ENCODE measurements at regions not wholly inside any gene's neighbourhood (a gene's known extent, or its start where the extent isn't known, plus 50 kb on each side); places are given as distances from the start of the nearest gene placed in this dataset.

GRCh38 chr9:88251903-88252302, 113.6 kb upstream of the SPATA31C2 start:
- TF ChIP-seq CTCF (IDR thresholded peaks at IDR 0.05; ENCODE audit: low read length, missing control alignments) = no peak
- H3K4me3 ChIP-seq (replicated peaks; ENCODE audit: low read depth, low read length) = no peak overlapping the region

GRCh38 chr9:88243736-88244135, 105.5 kb upstream of the SPATA31C2 start:
- DNase-seq (ENCODE audit: low read depth) = no peak
- no peak overlapping the region for H3K4me3 ChIP-seq (replicated peaks; ENCODE audit: low read depth, low read length)
- TF ChIP-seq CTCF (IDR thresholded peaks at IDR 0.05; ENCODE audit: low read length, missing control alignments) = no peak

More at GRCh38 chr9:88251903-88252302, 113.6 kb upstream of the SPATA31C2 start:
- no peak for DNase-seq (ENCODE audit: low read depth)

- no peak overlapping the region for H3K4me3 ChIP-seq (replicated peaks; ENCODE audit: low read depth, low read length)
- no peak for TF ChIP-seq CTCF (IDR thresholded peaks at IDR 0.05; ENCODE audit: low read length, missing control alignments)
- DNase-seq (ENCODE audit: low read depth) = no peak
Observed at GRCh38 chr9:88242879-88243278, 104.6 kb upstream of the SPATA31C2 start.

GRCh38 chr9:88237991-88238571, 99.8 kb upstream of the SPATA31C2 start:
- H3K4me3 ChIP-seq (replicated peaks; ENCODE audit: low read depth, low read length) = no peak overlapping the region
- DNase-seq (ENCODE audit: low read depth) = no peak
- no peak for TF ChIP-seq CTCF (IDR thresholded peaks at IDR 0.05; ENCODE audit: low read length, missing control alignments)

GRCh38 chr9:88237479-88237961, 99.2 kb upstream of the SPATA31C2 start:
- no peak overlapping the region for H3K4me3 ChIP-seq (replicated peaks; ENCODE audit: low read depth, low read length)
- TF ChIP-seq CTCF (IDR thresholded peaks at IDR 0.05; ENCODE audit: low read length, missing control alignments) = no peak
- no peak for DNase-seq (ENCODE audit: low read depth)

DNA sequence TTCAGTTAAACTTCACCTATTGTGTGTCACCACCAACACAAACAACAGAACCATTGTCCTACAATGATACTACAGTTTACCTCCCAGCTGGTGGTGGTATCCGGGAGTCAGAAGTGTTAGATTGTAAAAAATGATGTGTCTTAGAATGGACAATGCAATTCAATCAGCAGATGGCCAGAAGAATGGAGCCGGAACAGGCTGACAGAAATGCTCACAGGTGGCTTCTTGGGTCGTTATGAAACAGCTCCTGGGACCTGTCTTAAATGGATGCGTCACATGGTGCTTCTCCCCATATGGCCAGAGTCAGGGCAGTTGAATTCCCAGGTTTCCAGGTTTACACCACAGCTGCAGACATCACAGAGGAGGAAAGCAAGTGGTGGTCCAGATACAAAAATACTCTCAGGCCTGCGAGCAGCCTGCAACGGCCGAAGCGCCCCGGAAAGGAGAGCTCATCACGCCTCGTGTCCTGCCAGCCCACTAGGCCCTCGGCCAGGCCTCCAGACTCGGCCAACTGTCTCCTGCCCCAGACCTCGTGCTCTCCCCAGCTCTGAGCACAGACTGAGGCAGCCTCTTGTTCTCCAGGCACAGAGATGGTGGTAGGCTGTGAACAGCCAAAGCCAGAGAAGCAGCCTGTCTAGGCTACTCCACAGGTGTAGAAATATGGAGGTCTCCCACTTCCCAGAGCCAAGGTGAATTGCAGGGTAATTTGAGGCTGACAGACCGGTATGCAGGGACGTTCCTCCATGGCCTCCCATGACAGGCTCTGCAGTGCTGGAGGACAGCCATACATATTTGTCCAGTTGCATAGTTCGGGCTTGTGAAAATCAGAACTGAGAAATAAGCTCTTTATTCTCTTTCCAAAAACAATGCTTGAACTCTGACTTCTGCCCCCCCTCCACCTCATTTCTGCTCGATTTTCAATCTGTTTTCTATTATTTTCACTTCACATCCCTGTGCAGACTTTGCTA, 98.5 kb upstream of the SPATA31C2 start:
- DNase-seq (ENCODE audit: low read depth) = no peak
- TF ChIP-seq CTCF (IDR thresholded peaks at IDR 0.05; ENCODE audit: low read length, missing control alignments) = no peak
- no peak overlapping the region for H3K4me3 ChIP-seq (replicated peaks; ENCODE audit: low read depth, low read length)
